GM21447 (cell line): ENCODE measurements at regions not wholly inside any gene's neighbourhood (a gene's known extent, or its start where the extent isn't known, plus 50 kb on each side); places are given as distances from the start of the nearest gene placed in this dataset.

Experiments used
- ATAC-seq: cut with Tn5 transposase; IDR thresholded peaks from one replicate; pipeline ENCODE4 v1.9.1; 2021; ENCODE audit not compliant: unreplicated experiment

DNA sequence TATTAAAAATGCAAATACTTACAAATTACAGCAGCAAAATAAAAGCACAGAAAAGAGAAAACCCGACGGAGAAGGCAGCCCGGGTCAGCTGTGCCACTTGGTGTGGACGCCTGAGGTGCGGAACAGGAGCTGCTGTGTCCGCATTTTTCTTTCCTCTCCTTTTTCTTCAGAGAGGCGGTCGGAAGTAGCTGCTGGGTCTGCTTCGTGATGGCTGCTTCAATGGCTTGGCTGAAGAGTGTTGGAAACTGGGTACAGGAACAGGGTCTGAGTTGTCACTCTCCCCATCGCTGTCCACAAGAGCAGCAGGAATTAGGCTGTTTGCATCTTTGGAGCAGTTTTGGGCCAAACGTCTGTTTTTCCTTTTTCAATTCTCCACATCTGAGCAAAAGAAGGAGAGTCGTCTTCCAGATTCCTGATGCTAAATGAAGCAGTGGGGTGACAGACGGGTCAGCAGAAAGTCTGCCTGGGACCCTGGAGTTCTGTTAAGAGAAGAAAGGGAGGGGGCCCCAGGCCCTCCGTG, 53.5 kb upstream of the ARL8B start:
- ATAC-seq: no peak

DNA sequence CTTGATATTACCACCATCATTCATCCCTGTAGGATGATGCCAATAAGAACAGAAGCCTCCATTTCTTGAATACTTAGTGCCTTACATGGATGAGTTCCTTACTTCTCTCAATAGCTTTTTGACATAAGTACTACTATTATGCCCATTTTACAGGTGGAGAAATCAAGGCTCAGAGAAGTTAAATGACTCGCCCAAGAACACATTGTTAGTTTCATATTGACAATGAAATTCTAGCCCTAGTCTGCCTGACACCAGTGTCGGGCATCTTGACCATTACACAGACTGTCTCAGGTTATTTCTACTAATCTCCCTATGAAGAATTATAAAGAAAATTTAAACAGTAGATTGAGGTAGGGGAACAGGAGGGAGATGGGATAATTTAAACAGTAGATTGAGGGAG, 52.5 kb upstream of the ARL8B start:
- ATAC-seq: no peak

DNA sequence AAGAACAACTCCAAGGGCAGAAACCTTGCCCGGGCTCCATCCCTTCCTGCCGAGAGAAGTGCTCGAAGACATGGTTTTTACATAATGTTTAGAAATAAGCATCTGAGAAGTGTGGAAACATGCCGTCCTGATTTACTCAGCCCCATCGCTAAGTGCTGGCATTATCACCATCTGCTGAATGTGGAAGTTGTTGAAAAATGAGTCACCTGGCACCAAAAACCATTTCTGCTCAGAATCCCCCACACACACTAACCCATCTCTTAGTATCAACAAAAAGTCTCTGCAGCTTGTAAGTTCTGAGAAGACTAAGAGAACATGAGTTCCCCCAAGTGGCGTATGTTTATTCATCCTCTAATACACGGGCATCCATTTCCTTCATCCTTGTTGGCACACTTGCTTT, 51.0 kb upstream of the ARL8B start:
- ATAC-seq: no peak

DNA sequence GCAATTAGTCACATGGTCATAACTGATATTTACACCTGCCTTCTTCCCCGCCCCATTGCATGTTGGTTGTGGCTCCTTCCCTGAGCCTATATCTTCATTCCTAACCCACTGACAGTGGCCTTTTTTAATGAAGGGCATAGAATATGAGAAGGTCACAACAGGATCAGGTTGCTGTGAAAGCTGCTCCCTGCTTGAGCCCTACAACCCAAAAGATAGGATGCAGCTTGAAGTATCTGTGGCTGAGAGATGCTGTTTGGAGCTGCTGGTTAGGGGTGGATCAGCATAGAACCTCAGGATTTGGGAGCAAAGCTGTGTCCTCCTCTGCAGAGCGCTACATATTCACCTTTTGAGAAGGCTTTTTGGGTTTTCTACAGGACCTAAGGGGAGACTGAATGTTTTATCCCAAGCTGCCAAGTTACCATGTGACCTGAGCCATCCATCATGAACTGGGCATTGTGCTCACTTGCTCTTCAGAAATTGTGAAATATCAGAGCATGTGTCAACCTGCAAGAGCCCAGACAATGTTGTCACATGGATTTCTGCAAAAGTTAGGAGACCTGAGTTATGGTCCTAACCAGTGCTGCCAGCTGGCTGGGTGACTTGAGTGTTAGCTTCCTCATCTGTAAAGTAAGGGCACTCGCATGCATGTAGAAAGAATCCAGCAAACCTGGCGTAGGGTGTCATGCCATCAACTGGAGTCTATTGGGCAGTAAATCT, 49.8 kb upstream of the ARL8B start:
- ATAC-seq: no peak
